Trophoblast cell (in vitro differentiated cells and primary cell): ENCODE measurements at regions not wholly inside any gene's neighbourhood (a gene's known extent, or its start where the extent isn't known, plus 50 kb on each side); places are given as distances from the start of the nearest gene placed in this dataset.

Experiments used
- DNase-seq, 2 donors: peaks; one replicate each; pipeline ENCODE4 v3.0.0-alpha.2; 2016
- H2AFZ ChIP-seq: 2 replicates; pipeline ENCODE4 v1.6.1; 2013; ENCODE audit warnings: low read length, moderate library complexity, mild to moderate bottlenecking; ENCODE audit not compliant: insufficient read depth, poor library complexity
- H2AK5ac ChIP-seq: 2 replicates; pipeline ENCODE4 v1.6.1; 2013; ENCODE audit warnings: mild to moderate bottlenecking, low read length
- H2BK120ac ChIP-seq: 2 replicates; pipeline ENCODE4 v1.6.1; 2013; ENCODE audit warnings: low read length, mild to moderate bottlenecking, moderate library complexity; ENCODE audit not compliant: insufficient read depth, poor library complexity
- H2BK12ac ChIP-seq: 2 replicates; pipeline ENCODE4 v1.6.1; 2013; ENCODE audit warnings: mild to moderate bottlenecking, low read length, moderate library complexity
- H2BK5ac ChIP-seq: 2 replicates; pipeline ENCODE4 v1.6.1; 2013; ENCODE audit warnings: low read length, low read depth, moderate library complexity, mild to moderate bottlenecking; ENCODE audit not compliant: poor library complexity
- H3K14ac ChIP-seq: 2 replicates; pipeline ENCODE4 v1.6.1; 2013; ENCODE audit warnings: mild to moderate bottlenecking, low read length
- H3K18ac ChIP-seq: 2 replicates; pipeline ENCODE4 v1.6.1; 2013; ENCODE audit warnings: mild to moderate bottlenecking, low read length
- H3K23ac ChIP-seq: 2 replicates; pipeline ENCODE4 v1.6.1; 2013; ENCODE audit warnings: low read length
- H3K27ac ChIP-seq: 2 replicates; pipeline ENCODE4 v1.5.1; 2013; ENCODE audit warnings: low read depth, mild to moderate bottlenecking, inconsistent platforms, low read length, moderate library complexity
- H3K27me3 ChIP-seq: 2 replicates; pipeline ENCODE4 v1.6.1; 2013; ENCODE audit warnings: inconsistent platforms, mild to moderate bottlenecking, low read length, moderate library complexity; ENCODE audit not compliant: insufficient read depth
- H3K36me3 ChIP-seq, 2 experiments: 1 replicate in 1 of 2; 2 replicates in 1 of 2; pipeline ENCODE4 v1.6.1; 2013; ENCODE audit warnings: low read length in 2 of 2, mild to moderate bottlenecking in 2 of 2, moderate library complexity in 1 of 2; ENCODE audit not compliant: insufficient read depth in 2 of 2, control insufficient read depth in 1 of 2
- H3K4ac ChIP-seq: 2 replicates; pipeline ENCODE4 v1.6.1; 2013; ENCODE audit warnings: low read depth, mild to moderate bottlenecking, low read length, moderate library complexity
- H3K4me1 ChIP-seq, 2 experiments: 1 replicate in 1 of 2; 2 replicates in 1 of 2; pipeline ENCODE4 v1.6.1; 2013; ENCODE audit warnings: low read length in 2 of 2, mild to moderate bottlenecking in 2 of 2, moderate library complexity in 1 of 2; ENCODE audit not compliant: insufficient read depth in 2 of 2, control insufficient read depth in 1 of 2
- H3K4me2 ChIP-seq: 2 replicates; pipeline ENCODE4 v1.6.1; 2013; ENCODE audit warnings: inconsistent platforms, mild to moderate bottlenecking, low read length, moderate library complexity
- H3K4me3 ChIP-seq: 2 replicates; pipeline ENCODE4 v1.5.1; 2013; ENCODE audit warnings: mild to moderate bottlenecking, low read depth, low read length, inconsistent platforms
- H3K79me1 ChIP-seq: one replicate; pipeline ENCODE4 v1.6.1; 2013; ENCODE audit warnings: low read length
- H3K79me2 ChIP-seq: 2 replicates; pipeline ENCODE4 v1.6.1; 2013; ENCODE audit warnings: low read length, mild to moderate bottlenecking; ENCODE audit not compliant: control insufficient read depth, insufficient read depth, poor library complexity
- H3K9ac ChIP-seq: 2 replicates; pipeline ENCODE4 v1.6.1; 2013; ENCODE audit warnings: mild to moderate bottlenecking, low read length
- H3K9me3 ChIP-seq: 2 replicates; pipeline ENCODE4 v1.6.1; 2013; ENCODE audit warnings: low read depth, mild to moderate bottlenecking, control low read depth, inconsistent platforms, low read length; ENCODE audit not compliant: insufficient read depth
- H4K12ac ChIP-seq: 2 replicates; pipeline ENCODE4 v1.6.1; 2013; ENCODE audit warnings: low read depth, mild to moderate bottlenecking, low read length, moderate library complexity
- H4K8ac ChIP-seq: 2 replicates; pipeline ENCODE4 v1.6.1; 2013; ENCODE audit warnings: low read depth, mild to moderate bottlenecking, low read length, moderate library complexity
- H4K91ac ChIP-seq: one replicate; pipeline ENCODE4 v1.6.1; 2013; ENCODE audit warnings: low read depth, mild to moderate bottlenecking, low read length, moderate library complexity
- WGBS: extraction: QIAGEN DNeasy Blood & Tissue Kit; methylation state at CpG from one replicate; pipeline ENCODE4 v1.1.7; 2013; ENCODE audit warnings: missing lambda C conversion rate; ENCODE audit not compliant: insufficient read length, insufficient coverage; ENCODE audit errors: extremely low coverage; 5-methylcytosine and 5-hydroxymethylcytosine counted together

DNA sequence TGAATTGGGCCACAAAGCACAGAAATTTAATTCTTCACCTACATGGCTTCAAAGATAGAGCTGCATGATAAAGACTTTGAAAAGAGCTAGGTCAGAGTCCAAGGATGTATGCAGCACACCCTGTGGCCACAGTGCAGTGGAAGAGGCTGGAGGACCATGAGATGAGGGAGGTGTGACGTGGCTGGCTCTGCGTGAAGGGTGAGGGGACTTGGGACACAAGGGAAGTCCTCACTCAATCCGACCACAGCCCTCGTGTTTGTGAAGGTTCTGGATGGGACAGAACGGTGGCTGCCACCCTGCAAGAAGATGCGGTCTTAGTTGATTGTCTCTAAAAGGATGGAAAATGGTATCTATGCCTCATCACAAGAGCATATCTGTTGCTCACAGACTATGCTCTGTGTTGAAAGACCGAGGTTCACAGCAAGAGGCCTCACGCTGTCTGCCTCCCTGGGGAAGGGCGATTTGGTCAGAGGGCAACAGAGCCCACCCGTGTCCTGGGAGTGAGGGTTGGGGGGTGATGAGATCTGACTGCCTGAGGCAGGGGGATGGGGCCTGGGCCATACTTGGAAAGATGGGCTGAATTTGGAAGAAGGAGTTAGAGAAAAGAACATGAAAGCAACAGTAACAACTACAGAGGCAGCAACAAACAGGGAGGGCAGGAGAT is 174.4 kb upstream of the SHH start:
- no peaks in the 10 kb centered on the region for H3K27me3 ChIP-seq
- H3K79me2 ChIP-seq: no peaks in the 10 kb centered on the region
- no peak overlapping the region for H3K18ac ChIP-seq
- no peak overlapping the region for H3K23ac ChIP-seq
- no peak overlapping the region for H2AK5ac ChIP-seq
- DNase-seq: no peak
- H2BK12ac ChIP-seq: no peak overlapping the region
- no peak overlapping the region for H2BK120ac ChIP-seq
- H3K14ac ChIP-seq: no peak overlapping the region
- H3K4me3 ChIP-seq: peak overlapping the region; percentile 40
- no peaks in the 10 kb centered on the region for H3K4me1 ChIP-seq
- H3K27ac ChIP-seq: no peak overlapping the region
- no peak overlapping the region for H4K91ac ChIP-seq
- H3K36me3 ChIP-seq: no peaks in the 10 kb centered on the region
- no peak overlapping the region for H3K9ac ChIP-seq
- WGBS: no CpG with 5 or more reads among the region's 10 CpGs
- H3K79me1 ChIP-seq: no peaks in the 10 kb centered on the region
- peaks cover 33% of the 10 kb centered on the region for H3K9me3 ChIP-seq
- H3K4me2 ChIP-seq: no peak overlapping the region
- H2BK5ac ChIP-seq: no peak overlapping the region
- H4K12ac ChIP-seq: no peak overlapping the region
- no peak overlapping the region for H3K4ac ChIP-seq
- H4K8ac ChIP-seq: no peak overlapping the region
- H2AFZ ChIP-seq: no peak overlapping the region

DNA sequence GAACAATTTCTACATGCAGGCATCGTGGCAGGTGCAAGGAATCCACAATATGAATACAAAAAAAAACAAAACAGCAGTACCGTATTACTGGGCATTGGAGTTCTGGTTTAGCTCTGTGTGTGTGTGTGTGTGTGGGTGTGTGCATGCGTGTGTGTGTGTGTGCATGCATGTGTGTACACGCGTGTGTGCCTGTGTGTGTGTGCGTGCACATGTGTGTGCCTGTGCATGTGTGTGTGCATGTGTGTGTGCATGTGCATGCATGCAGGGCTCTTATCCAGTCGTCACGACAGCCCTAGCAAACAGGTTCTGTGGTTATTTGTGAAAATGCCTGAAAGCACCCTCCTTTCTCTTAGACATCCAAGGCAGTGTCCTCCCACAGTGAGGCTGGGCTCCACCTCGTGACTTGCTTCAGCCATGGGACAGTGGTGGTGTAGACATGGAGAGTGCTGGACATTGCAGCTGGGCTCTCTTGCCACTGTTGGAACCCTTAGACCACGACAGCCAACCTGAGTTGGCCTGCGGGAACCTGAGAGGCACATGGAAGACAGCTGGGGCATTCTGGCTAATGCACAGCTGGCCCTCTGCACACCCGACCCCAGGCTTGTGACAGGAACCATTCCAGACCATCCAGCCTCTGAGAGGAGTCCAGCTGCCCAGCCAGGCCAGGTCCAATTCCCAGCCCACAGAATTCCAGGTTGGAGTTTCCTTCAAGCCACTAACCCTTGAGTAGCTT is 173.4 kb upstream of the SHH start:
- Histone ChIP-seq H3K4me2 (no peak overlapping the region), H2AFZ (no peak overlapping the region), H2BK120ac (no peak overlapping the region), H3K9ac (no peak overlapping the region), H3K23ac (no peak overlapping the region), H3K4me1 (no peaks in the 10 kb centered on the region), H3K79me1 (no peaks in the 10 kb centered on the region), H3K79me2 (no peaks in the 10 kb centered on the region), H3K18ac (no peak overlapping the region), H4K91ac (no peak overlapping the region), H2AK5ac (no peak overlapping the region), H3K36me3 (no peaks in the 10 kb centered on the region), H2BK5ac (no peak overlapping the region), H3K27ac (no peak overlapping the region), H3K27me3 (no peaks in the 10 kb centered on the region), H4K8ac (no peak overlapping the region), H3K9me3 (peaks cover 32% of the 10 kb centered on the region), H3K4me3 (peak overlapping the region; percentile 55), H3K4ac (no peak overlapping the region), H3K14ac (no peak overlapping the region), H4K12ac (no peak overlapping the region), H2BK12ac (no peak overlapping the region)
- no peak for DNase-seq
- WGBS: no CpG with 5 or more reads among the region's 12 CpGs

DNA sequence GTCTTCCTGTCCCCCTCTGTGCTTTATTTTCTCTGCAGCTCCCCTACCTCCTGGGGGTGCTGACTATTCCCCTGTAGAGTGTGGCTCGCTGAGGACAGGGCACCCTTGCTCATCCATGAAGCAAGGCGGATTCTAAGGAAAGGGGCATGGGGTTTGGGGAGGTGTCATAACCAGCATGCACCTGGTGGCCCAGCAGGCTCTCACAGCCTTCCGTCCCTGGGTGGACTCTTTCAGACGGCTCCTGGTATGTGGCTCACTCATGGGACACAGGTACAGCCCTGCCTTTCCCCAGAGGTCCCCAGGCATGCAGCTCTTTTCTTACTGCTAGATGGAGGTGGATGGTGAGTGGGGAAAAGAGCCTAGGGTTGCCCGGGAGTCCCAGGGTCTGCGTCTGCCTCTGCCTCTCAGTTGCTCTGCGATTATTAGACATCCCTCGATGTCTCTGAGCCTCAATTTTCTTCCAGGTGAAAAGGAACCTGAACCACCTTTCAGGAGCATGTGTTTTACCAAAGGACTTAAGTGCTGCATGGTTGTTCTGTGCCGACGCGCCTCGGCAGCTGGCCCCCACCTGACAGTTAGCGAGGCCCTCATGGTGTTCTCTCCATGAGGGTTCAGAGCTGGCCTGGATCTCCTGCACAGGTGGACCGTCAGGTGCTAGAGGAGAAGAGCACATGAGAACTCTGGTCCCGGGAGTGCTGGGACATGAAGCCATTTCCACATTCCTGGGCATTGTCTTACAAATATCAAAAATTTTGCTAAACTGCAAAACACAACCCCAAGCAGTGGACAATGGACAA is 172.5 kb upstream of the SHH start:
- no peak overlapping the region for H2BK5ac ChIP-seq
- H3K9ac ChIP-seq: no peak overlapping the region
- peaks cover 28% of the 10 kb centered on the region for H3K9me3 ChIP-seq
- no peak overlapping the region for H2AFZ ChIP-seq
- no peak overlapping the region for H3K23ac ChIP-seq
- no peak overlapping the region for H2AK5ac ChIP-seq
- no peaks in the 10 kb centered on the region for H3K4me1 ChIP-seq
- H2BK12ac ChIP-seq: no peak overlapping the region
- no peak overlapping the region for H3K4me2 ChIP-seq
- H4K91ac ChIP-seq: no peak overlapping the region
- H3K27me3 ChIP-seq: no peaks in the 10 kb centered on the region
- no peak overlapping the region for H3K27ac ChIP-seq
- no peaks in the 10 kb centered on the region for H3K79me2 ChIP-seq
- H4K12ac ChIP-seq: no peak overlapping the region
- H4K8ac ChIP-seq: no peak overlapping the region
- H3K4ac ChIP-seq: no peak overlapping the region
- H3K36me3 ChIP-seq: no peaks in the 10 kb centered on the region
- H3K14ac ChIP-seq: no peak overlapping the region
- H2BK120ac ChIP-seq: no peak overlapping the region
- no CpG with 5 or more reads among the region's 15 CpGs for WGBS
- no peak for DNase-seq
- H3K18ac ChIP-seq: no peak overlapping the region
- H3K4me3 ChIP-seq: no peak overlapping the region
- no peaks in the 10 kb centered on the region for H3K79me1 ChIP-seq

DNA sequence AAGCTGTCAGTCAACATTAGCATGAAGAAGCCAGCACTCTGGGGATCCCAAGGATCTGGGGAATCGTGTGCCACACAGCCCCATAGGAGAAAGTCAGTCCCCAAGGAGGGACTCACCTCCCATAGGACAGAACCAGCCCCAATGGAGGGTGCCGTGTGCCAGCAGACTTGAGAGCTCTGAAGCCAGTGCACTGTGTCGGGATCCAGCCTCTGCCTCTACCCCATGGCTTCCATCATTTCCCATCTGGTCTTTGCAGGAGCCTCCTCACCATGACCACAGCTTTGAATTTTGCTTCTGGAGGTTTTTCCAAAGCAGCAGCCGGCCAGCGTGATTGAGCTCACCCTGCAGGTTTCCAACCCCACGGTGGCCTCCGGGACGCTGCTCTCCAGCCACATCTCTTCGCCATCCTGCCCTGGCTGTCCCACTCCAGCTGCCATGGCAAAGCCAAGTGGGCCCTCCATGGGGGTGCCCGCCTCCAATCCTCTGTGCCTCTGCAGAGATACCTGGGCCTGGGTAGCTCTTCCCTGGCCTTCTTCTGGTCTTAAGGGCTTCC is 171.8 kb upstream of the SHH start:
- Histone ChIP-seq H3K4me3 (no peak overlapping the region), H3K79me2 (no peaks in the 10 kb centered on the region), H3K18ac (no peak overlapping the region), H3K23ac (no peak overlapping the region), H3K4ac (no peak overlapping the region), H3K27ac (no peak overlapping the region), H3K4me2 (no peak overlapping the region), H2AFZ (no peak overlapping the region), H3K9me3 (peaks cover 26% of the 10 kb centered on the region), H4K91ac (no peak overlapping the region), H2BK120ac (no peak overlapping the region), H3K9ac (no peak overlapping the region), H3K36me3 (no peaks in the 10 kb centered on the region), H2BK5ac (no peak overlapping the region), H4K8ac (no peak overlapping the region), H3K27me3 (no peaks in the 10 kb centered on the region), H4K12ac (no peak overlapping the region), H2AK5ac (no peak overlapping the region), H3K79me1 (no peaks in the 10 kb centered on the region), H3K14ac (no peak overlapping the region), H2BK12ac (no peak overlapping the region), H3K4me1 (no peaks in the 10 kb centered on the region)
- no CpG with 5 or more reads among the region's 10 CpGs for WGBS
- DNase-seq: no peak
